IMR-90 (cell line): ENCODE measurements at regions not wholly inside any gene's neighbourhood (a gene's known extent, or its start where the extent isn't known, plus 50 kb on each side); places are given as distances from the start of the nearest gene placed in this dataset.

ENCODE experiments used
- ATAC-seq: fragments of 200-7000 bp; cut with Tn5 transposase; 2 replicates; pipeline ENCODE4 v1.9.1; 2020; ENCODE audit warnings: low read depth, mild to moderate bottlenecking, moderate library complexity
- BruUV-seq: library from RNA; stranded (reverse); fragments of 400-500 nt; replicated peaks from 2 replicates; lab custom pipeline; 2021; lab: Mats Ljungman, UMichigan
- CTCF ChIA-PET: fragments of 300-600 bp; formaldehyde crosslinking; extraction: SDS; loops from one replicate; lab custom pipeline; 2021; ENCODE audit warnings: antibody characterized with exemption; lab: Yijun Ruan, JAX
- POLR2A ChIA-PET: fragments of 300-600 bp; sonication (Branson Sonifier 250); formaldehyde crosslinking; loops from one replicate; lab custom pipeline; 2022; ENCODE audit warnings: antibody characterized with exemption; ENCODE audit not compliant: unreplicated experiment; lab: Charles Lee
- DNase-seq: peaks from one replicate; pipeline ENCODE4 v3.0.0; 2013
- H2AFZ ChIP-seq: replicated peaks from 2 replicates; pipeline ENCODE3; 2013; ENCODE audit warnings: low read length, mild to moderate bottlenecking; ENCODE audit not compliant: poor library complexity
- H2AK5ac ChIP-seq: 2 replicates; pipeline ENCODE4 v1.6.1; 2013; ENCODE audit warnings: low read depth, low read length, inconsistent platforms
- H2AK9ac ChIP-seq: replicated peaks from 2 replicates; pipeline ENCODE3; 2013; ENCODE audit warnings: mild to moderate bottlenecking, low read depth, low read length, moderate library complexity; ENCODE audit not compliant: poor library complexity
- H2BK120ac ChIP-seq: 2 replicates; pipeline ENCODE4 v1.6.1; 2013; ENCODE audit warnings: low read depth, low read length, inconsistent platforms
- H2BK15ac ChIP-seq: 3 replicates; pipeline ENCODE4 v1.6.1; 2013; ENCODE audit warnings: low read depth, low read length, inconsistent platforms
- H2BK20ac ChIP-seq: 2 replicates; pipeline ENCODE4 v1.6.1; 2013; ENCODE audit warnings: low read depth, mild to moderate bottlenecking, inconsistent platforms, low read length, moderate library complexity
- H2BK5ac ChIP-seq: 2 replicates; pipeline ENCODE4 v1.6.1; 2013; ENCODE audit warnings: mild to moderate bottlenecking, low read depth, low read length, inconsistent platforms; ENCODE audit not compliant: poor library complexity, severe bottlenecking
- H3K14ac ChIP-seq: replicated peaks from 2 replicates; pipeline ENCODE4 v1.6.1; 2013; ENCODE audit warnings: low read depth, low read length, inconsistent platforms
- H3K18ac ChIP-seq: 2 replicates; pipeline ENCODE4 v1.6.1; 2013; ENCODE audit warnings: low read depth, low read length, control low read depth
- H3K23ac ChIP-seq: 2 replicates; pipeline ENCODE4 v1.6.1; 2013; ENCODE audit warnings: low read depth, low read length, inconsistent platforms
- H3K27ac ChIP-seq: 2 replicates; pipeline ENCODE4 v1.5.1; 2013; ENCODE audit warnings: mild to moderate bottlenecking, control low read depth, low read length; ENCODE audit not compliant: insufficient read depth
- H3K27me3 ChIP-seq: 2 replicates; pipeline ENCODE4 v1.6.1; 2013; ENCODE audit warnings: low read length; ENCODE audit not compliant: control insufficient read depth, insufficient read depth
- H3K36me3 ChIP-seq: 2 replicates; pipeline ENCODE4 v1.6.1; 2013; ENCODE audit warnings: low read length, mixed read lengths; ENCODE audit not compliant: control insufficient read depth, insufficient read depth
- H3K4ac ChIP-seq: 2 replicates; pipeline ENCODE4 v1.6.1; 2013; ENCODE audit warnings: low read depth, low read length, inconsistent platforms
- H3K4me1 ChIP-seq: 2 replicates; pipeline ENCODE4 v1.6.1; 2013; ENCODE audit warnings: low read length, mixed read lengths; ENCODE audit not compliant: control insufficient read depth, insufficient read depth
- H3K4me2 ChIP-seq: 2 replicates; pipeline ENCODE4 v1.6.1; 2013; ENCODE audit warnings: low read depth, mild to moderate bottlenecking, control low read depth, low read length, moderate library complexity
- H3K4me3 ChIP-seq: 2 replicates; pipeline ENCODE4 v1.5.1; 2013; ENCODE audit warnings: low read depth, mild to moderate bottlenecking, control low read depth, low read length, moderate library complexity; ENCODE audit not compliant: insufficient read depth
- H3K56ac ChIP-seq: 2 replicates; pipeline ENCODE4 v1.6.1; 2013; ENCODE audit warnings: low read length, inconsistent platforms; ENCODE audit not compliant: insufficient read depth; ENCODE audit errors: extremely low read depth
- H3K79me1 ChIP-seq, 2 experiments: 2 replicates each; pipeline ENCODE4 v1.6.1; 2013; ENCODE audit warnings: low read length in 2 of 2, inconsistent platforms in 1 of 2, low read depth in 1 of 2
- H3K9ac ChIP-seq: 2 replicates; pipeline ENCODE4 v1.6.1; 2013; ENCODE audit warnings: low read depth, low read length, control low read depth
- H3K9me1 ChIP-seq: 2 replicates; pipeline ENCODE4 v1.6.1; 2013; ENCODE audit warnings: low read length, inconsistent platforms; ENCODE audit not compliant: insufficient read depth
- H3K9me3 ChIP-seq: 2 replicates; pipeline ENCODE4 v1.6.1; 2013; ENCODE audit warnings: low read length; ENCODE audit not compliant: control insufficient read depth, insufficient read depth
- H4K20me1 ChIP-seq: 2 replicates; pipeline ENCODE4 v1.6.1; 2013; ENCODE audit warnings: low read length, inconsistent platforms; ENCODE audit not compliant: insufficient read depth
- H4K5ac ChIP-seq: 2 replicates; pipeline ENCODE4 v1.6.1; 2013; ENCODE audit warnings: mild to moderate bottlenecking, low read depth, low read length, control low read depth
- H4K8ac ChIP-seq, 2 experiments: 2 replicates each; pipeline ENCODE4 v1.6.1; 2013; ENCODE audit warnings: low read depth in 2 of 2, low read length in 2 of 2, control low read depth in 1 of 2, inconsistent platforms in 1 of 2
- H4K91ac ChIP-seq: 2 replicates; pipeline ENCODE4 v1.6.1; 2013; ENCODE audit warnings: low read depth, low read length, inconsistent platforms; ENCODE audit not compliant: insufficient read depth
- CEBPB ChIP-seq: IDR thresholded peaks from 2 replicates; pipeline ENCODE4 v1.6.1; 2012; ENCODE audit warnings: low read depth, low read length, improper control_type of control experiment
- WGBS, 2 experiments: methylation state at CpG; one replicate each; pipeline versions ENCODE4 v1.1.5 to v1.1.7; 2013; ENCODE audit warnings: missing lambda C conversion rate in 2 of 2; ENCODE audit not compliant: insufficient read length in 1 of 2; ENCODE audit errors: extremely low coverage in 2 of 2; 5-methylcytosine and 5-hydroxymethylcytosine counted together
- dilution Hi-C: fragments of 300-500 bp; cut with HindIII; formaldehyde crosslinking; loops from one replicate; pipeline ENCODE4 v1.14.3; 2018; ENCODE audit warnings: low sequenced_read_pairs; ENCODE audit not compliant: unreplicated experiment
- in situ Hi-C: fragments of 300-500 bp; cut with MboI; formaldehyde crosslinking; loops from 3 replicates; pipeline ENCODE4 v1.14.3; 2019; ENCODE audit warnings: low sequenced_read_pairs, inconsistent platforms, mixed read lengths
- intact Hi-C: fragments of 100-400 bp; cut with micrococcal nuclease; formaldehyde crosslinking; loops from 2 replicates; pipeline ENCODE4 v1.10.0; 2022

DNA sequence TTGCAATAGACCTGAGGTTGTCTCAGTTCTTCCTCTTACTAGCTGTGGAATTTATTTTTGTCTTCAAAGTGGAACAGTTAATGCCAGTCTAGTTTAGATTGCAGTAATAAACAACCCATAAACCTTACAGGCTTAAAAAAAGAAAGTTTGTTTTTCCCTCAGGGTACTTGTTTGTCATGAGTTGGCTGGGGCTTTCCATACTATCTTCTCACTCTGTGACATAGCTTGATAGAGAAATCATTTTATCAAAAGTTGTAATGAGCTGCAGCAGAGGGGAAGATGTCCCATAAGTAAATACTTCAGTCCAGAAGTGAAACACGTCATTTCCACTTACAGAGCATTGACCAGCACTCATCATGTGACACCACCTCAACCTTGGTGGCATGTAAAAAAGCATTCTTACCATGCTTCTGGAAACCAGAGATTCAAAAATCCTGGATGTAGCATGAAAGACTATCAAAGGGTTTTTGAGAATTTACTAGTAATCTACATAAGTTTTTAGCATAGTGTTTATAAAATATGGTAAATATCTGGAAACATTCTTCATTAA is 62.8 kb upstream of the COL11A1 start:
- no peak overlapping the region for H2AFZ ChIP-seq

More for the DNA sequence above, 62.8 kb upstream of the COL11A1 start:
- H3K27me3 ChIP-seq: no peaks in the 10 kb centered on the region
- H3K9me3 ChIP-seq: no peaks in the 10 kb centered on the region
- in situ Hi-C loops: no loop called here
- BruUV-seq: no TSS peak
- H2BK15ac ChIP-seq: no peak overlapping the region
- H2AK5ac ChIP-seq: no peak overlapping the region
- no peak overlapping the region for H4K8ac ChIP-seq
- H3K56ac ChIP-seq: no peak overlapping the region
- H3K9me1 ChIP-seq: no peaks in the 10 kb centered on the region
- H3K9ac ChIP-seq: no peak overlapping the region
- POLR2A ChIA-PET: no interaction called here
- no peak overlapping the region for H4K5ac ChIP-seq
- CTCF ChIA-PET: interaction anchor here (0.6 kb wide), 1 partner anchor 42 kb away, joined by 3 read pairs; no protein-coding TSS in a partner anchor
- H3K18ac ChIP-seq: peak overlapping the region; percentile 70; the same call in 1 of the 2 replicates
- no peak overlapping the region for H2BK20ac ChIP-seq
- ATAC-seq (no peak), DNase-seq (peak; percentile 11)
- no peak overlapping the region for H2AK9ac ChIP-seq
- H3K4me1 ChIP-seq: no peaks in the 10 kb centered on the region
- WGBS, 2 experiments: no CpG with 5 or more reads among the region's 1 CpG
- H3K23ac ChIP-seq: no peak overlapping the region
- no peak overlapping the region for H3K4me3 ChIP-seq
- no peak overlapping the region for H3K4ac ChIP-seq
- no peaks in the 10 kb centered on the region for H3K36me3 ChIP-seq
- peak overlapping the region; percentile 33 for H2BK5ac ChIP-seq
- dilution Hi-C loops: no loop called here
- H4K91ac ChIP-seq: no peak overlapping the region
- H3K4me2 ChIP-seq: no peak overlapping the region
- intact Hi-C loops: no loop called here
- H4K20me1 ChIP-seq: no peaks in the 10 kb centered on the region
- H3K14ac ChIP-seq: no peak overlapping the region
- H3K27ac ChIP-seq: no peak overlapping the region
- H3K79me1 ChIP-seq: no peaks in the 10 kb centered on the region
- TF ChIP-seq CEBPB: no peak
- H2BK120ac ChIP-seq: no peak overlapping the region
